ENCODE measurements at regions not wholly inside any gene's neighbourhood (a gene's known extent, or its start where the extent isn't known, plus 50 kb on each side); places are given as distances from the start of the nearest gene placed in this dataset.

GRCh38 chr16:80084163-80084562 lies 456.6 kb upstream of the DYNLRB2 start:
- DNase-seq (ENCODE audit: extremely low spot score) = no peak
- H3K27ac ChIP-seq (ENCODE audit: low read depth) = no peak overlapping the region
- 94% methylated on average over 3 of the region's 3 CpGs for WGBS
- H3K4me1 ChIP-seq (ENCODE audit: insufficient read depth) = no peaks in the 10 kb centered on the region
- H3K4me3 ChIP-seq (ENCODE audit: low read depth, low read length) = no peak overlapping the region
- H3K36me3 ChIP-seq (ENCODE audit: insufficient read depth) = no peaks in the 10 kb centered on the region

- DNase-seq (ENCODE audit: extremely low spot score) = no peak
- Histone ChIP-seq H3K4me3 (ENCODE audit: low read depth, low read length) (no peak overlapping the region), H3K36me3 (ENCODE audit: insufficient read depth) (no peaks in the 10 kb centered on the region), H3K4me1 (ENCODE audit: insufficient read depth) (no peaks in the 10 kb centered on the region), H3K27ac (ENCODE audit: low read depth) (no peak overlapping the region)
Measured at GRCh38 chr16:80082906-80083305, 457.9 kb upstream of the DYNLRB2 start.

- WGBS = 81% methylated on average over 5 of the region's 5 CpGs
Measured at GRCh38 chr16:80081846-80082245, 458.9 kb upstream of the DYNLRB2 start.

GRCh38 chr16:80080287-80080851 lies 460.4 kb upstream of the DYNLRB2 start:
- H3K4me3 ChIP-seq (ENCODE audit: low read depth, low read length) = no peak overlapping the region
- H3K27ac ChIP-seq (ENCODE audit: low read depth) = no peak overlapping the region
- WGBS = 98% methylated on average over 2 of the region's 2 CpGs
- no peak for DNase-seq (ENCODE audit: extremely low spot score)
- H3K4me1 ChIP-seq (ENCODE audit: insufficient read depth) = no peaks in the 10 kb centered on the region
- H3K36me3 ChIP-seq (ENCODE audit: insufficient read depth) = no peaks in the 10 kb centered on the region

More at GRCh38 chr16:80081846-80082245, 458.9 kb upstream of the DYNLRB2 start:
- no peaks in the 10 kb centered on the region for H3K4me1 ChIP-seq (ENCODE audit: insufficient read depth)
- no peak for DNase-seq (ENCODE audit: extremely low spot score)
- H3K36me3 ChIP-seq (ENCODE audit: insufficient read depth) = no peaks in the 10 kb centered on the region
- H3K4me3 ChIP-seq (ENCODE audit: low read depth, low read length) = no peak overlapping the region
- H3K27ac ChIP-seq (ENCODE audit: low read depth) = no peak overlapping the region

GRCh38 chr16:80079072-80079471 lies 461.7 kb upstream of the DYNLRB2 start:
- Histone ChIP-seq H3K4me1 (ENCODE audit: insufficient read depth) (no peaks in the 10 kb centered on the region), H3K36me3 (ENCODE audit: insufficient read depth) (no peaks in the 10 kb centered on the region), H3K4me3 (ENCODE audit: low read depth, low read length) (no peak overlapping the region), H3K27ac (ENCODE audit: low read depth) (no peak overlapping the region)
- no peak for DNase-seq (ENCODE audit: extremely low spot score)
- WGBS = 69% methylated on average over 3 of the region's 3 CpGs

- H3K27ac ChIP-seq (ENCODE audit: low read depth) = no peak overlapping the region
- WGBS = 74% methylated on average over 4 of the region's 4 CpGs
- no peak for DNase-seq (ENCODE audit: extremely low spot score)
Measured at GRCh38 chr16:80077696-80078095, 463.1 kb upstream of the DYNLRB2 start.

GRCh38 chr16:80074329-80074728 lies 466.5 kb upstream of the DYNLRB2 start:
- Histone ChIP-seq H3K4me1 (ENCODE audit: insufficient read depth) (no peaks in the 10 kb centered on the region), H3K36me3 (ENCODE audit: insufficient read depth) (no peaks in the 10 kb centered on the region), H3K27ac (ENCODE audit: low read depth) (no peak overlapping the region), H3K4me3 (ENCODE audit: low read depth, low read length) (no peak overlapping the region)
- DNase-seq (ENCODE audit: extremely low spot score) = no peak
- 90% methylated on average over 1 of the region's 1 CpG for WGBS

More at GRCh38 chr16:80077696-80078095, 463.1 kb upstream of the DYNLRB2 start:
- Histone ChIP-seq H3K4me3 (ENCODE audit: low read depth, low read length) (no peak overlapping the region), H3K4me1 (ENCODE audit: insufficient read depth) (no peaks in the 10 kb centered on the region), H3K36me3 (ENCODE audit: insufficient read depth) (no peaks in the 10 kb centered on the region)

GRCh38 chr16:80071964-80072456 lies 468.8 kb upstream of the DYNLRB2 start:
- WGBS = 84% methylated on average over 5 of the region's 5 CpGs
- Histone ChIP-seq H3K4me3 (ENCODE audit: low read depth, low read length) (no peak overlapping the region), H3K36me3 (ENCODE audit: insufficient read depth) (no peaks in the 10 kb centered on the region), H3K27ac (ENCODE audit: low read depth) (no peak overlapping the region), H3K4me1 (ENCODE audit: insufficient read depth) (no peaks in the 10 kb centered on the region)
- DNase-seq (ENCODE audit: extremely low spot score) = no peak

GRCh38 chr16:80066805-80067580 lies 466.5 kb upstream of the MAF start:
- no peaks in the 10 kb centered on the region for H3K4me1 ChIP-seq (ENCODE audit: insufficient read depth)
- no peaks in the 10 kb centered on the region for H3K36me3 ChIP-seq (ENCODE audit: insufficient read depth)

GRCh38 chr16:80065541-80065940 lies 465.0 kb upstream of the MAF start:
- H3K27ac ChIP-seq (ENCODE audit: low read depth) = no peak overlapping the region
- 82% methylated on average over 3 of the region's 3 CpGs for WGBS
- no peaks in the 10 kb centered on the region for H3K36me3 ChIP-seq (ENCODE audit: insufficient read depth)
- H3K4me3 ChIP-seq (ENCODE audit: low read depth, low read length) = no peak overlapping the region
- no peak for DNase-seq (ENCODE audit: extremely low spot score)
- no peaks in the 10 kb centered on the region for H3K4me1 ChIP-seq (ENCODE audit: insufficient read depth)

More at GRCh38 chr16:80066805-80067580, 466.5 kb upstream of the MAF start:
- 47% methylated on average over 12 of the region's 12 CpGs for WGBS
- Histone ChIP-seq H3K4me3 (ENCODE audit: low read depth, low read length) (no peak overlapping the region), H3K27ac (ENCODE audit: low read depth) (no peak overlapping the region)
- DNase-seq (ENCODE audit: extremely low spot score) = no peak

- H3K4me3 ChIP-seq (ENCODE audit: low read depth, low read length) = no peak overlapping the region
- no peak for DNase-seq (ENCODE audit: extremely low spot score)
- H3K27ac ChIP-seq (ENCODE audit: low read depth) = no peak overlapping the region
- WGBS = 34% methylated on average over 4 of the region's 4 CpGs
- no peaks in the 10 kb centered on the region for H3K36me3 ChIP-seq (ENCODE audit: insufficient read depth)
- no peaks in the 10 kb centered on the region for H3K4me1 ChIP-seq (ENCODE audit: insufficient read depth)
Measured at GRCh38 chr16:80063713-80064069, 463.2 kb upstream of the MAF start.

- DNase-seq (ENCODE audit: extremely low spot score) = peak; percentile 47
- H3K4me3 ChIP-seq (ENCODE audit: low read depth, low read length) = no peak overlapping the region
- no peaks in the 10 kb centered on the region for H3K4me1 ChIP-seq (ENCODE audit: insufficient read depth)
- 24% methylated on average over 7 of the region's 7 CpGs for WGBS
- H3K27ac ChIP-seq (ENCODE audit: low read depth) = no peak overlapping the region
- H3K36me3 ChIP-seq (ENCODE audit: insufficient read depth) = no peaks in the 10 kb centered on the region
Measured at GRCh38 chr16:80063031-80063712, 462.6 kb upstream of the MAF start.

GRCh38 chr16:80062361-80063030 lies 462.0 kb upstream of the MAF start:
- no peaks in the 10 kb centered on the region for H3K4me1 ChIP-seq (ENCODE audit: insufficient read depth)
- no peaks in the 10 kb centered on the region for H3K36me3 ChIP-seq (ENCODE audit: insufficient read depth)
- WGBS = 68% methylated on average over 12 of the region's 12 CpGs
- no peak overlapping the region for H3K4me3 ChIP-seq (ENCODE audit: low read depth, low read length)
- H3K27ac ChIP-seq (ENCODE audit: low read depth) = no peak overlapping the region
- DNase-seq (ENCODE audit: extremely low spot score) = no peak

All from urinary bladder (tissue), 3 donors.